Neural progenitor cell (in vitro differentiated cells): ENCODE measurements at regions not wholly inside any gene's neighbourhood (a gene's known extent, or its start where the extent isn't known, plus 50 kb on each side); places are given as distances from the start of the nearest gene placed in this dataset.

Source experiments
- DNase-seq: peaks from one replicate; pipeline ENCODE4 v3.0.0-alpha.2; 2016; ENCODE audit warnings: low spot score
- H2AFZ ChIP-seq: fragments of 200-600 bp; sonication (generic); replicated peaks from 2 replicates; pipeline ENCODE4 v1.6.1; 2016; ENCODE audit warnings: antibody characterized with exemption
- H3F3A ChIP-seq: fragments of 200-600 bp; sonication (generic); 2 replicates; pipeline ENCODE4 v1.6.1; 2016; ENCODE audit warnings: antibody characterized with exemption, low read depth
- H3K27ac ChIP-seq: fragments of 200-600 bp; sonication (generic); 2 replicates; pipeline ENCODE4 v1.5.1; 2016; ENCODE audit warnings: mild to moderate bottlenecking
- H3K27me3 ChIP-seq: fragments of 200-600 bp; sonication (generic); 2 replicates; pipeline ENCODE4 v1.6.1; 2016; ENCODE audit warnings: mild to moderate bottlenecking, moderate library complexity
- H3K36me3 ChIP-seq: fragments of 200-600 bp; sonication (generic); 2 replicates; pipeline ENCODE4 v1.5.1; 2016
- H3K4me1 ChIP-seq: fragments of 200-600 bp; sonication (generic); 2 replicates; pipeline ENCODE4 v1.6.1; 2016; ENCODE audit warnings: mixed run types
- H3K4me2 ChIP-seq: fragments of 200-600 bp; sonication (generic); 2 replicates; pipeline ENCODE4 v1.6.1; 2016
- H3K4me3 ChIP-seq: fragments of 200-600 bp; sonication (generic); 2 replicates; pipeline ENCODE4 v1.5.1; 2016
- H3K79me2 ChIP-seq: fragments of 200-600 bp; sonication (generic); 2 replicates; pipeline ENCODE4 v1.6.1; 2016; ENCODE audit warnings: low read depth
- H3K9ac ChIP-seq: fragments of 200-600 bp; sonication (generic); 2 replicates; pipeline ENCODE4 v1.6.1; 2016
- H3K9me3 ChIP-seq: fragments of 200-600 bp; sonication (generic); 2 replicates; pipeline ENCODE4 v1.5.1; 2016; ENCODE audit warnings: low read depth
- H4K20me1 ChIP-seq: fragments of 200-600 bp; sonication (generic); 2 replicates; pipeline ENCODE4 v1.6.1; 2016; ENCODE audit warnings: low read depth
- H3K27ac Mint-ChIP-seq: 3 replicates; pipeline ENCODE4 v1.8.0; 2021; ENCODE audit warnings: mixed read lengths
- H3K27me3 Mint-ChIP-seq: 2 replicates; pipeline ENCODE4 v1.8.0; 2022; ENCODE audit warnings: low read depth, mild to moderate bottlenecking, inconsistent platforms, moderate library complexity, mixed read lengths; ENCODE audit not compliant: insufficient read depth
- H3K36me3 Mint-ChIP-seq: 3 replicates; pipeline ENCODE4 v1.8.0; 2021; ENCODE audit warnings: mixed read lengths
- H3K4me1 Mint-ChIP-seq: 3 replicates; pipeline ENCODE4 v1.8.0; 2021; ENCODE audit warnings: mixed read lengths
- H3K4me3 Mint-ChIP-seq: 3 replicates; pipeline ENCODE4 v1.8.0; 2021; ENCODE audit warnings: mild to moderate bottlenecking, moderate library complexity, mixed read lengths
- H3K9me3 Mint-ChIP-seq: 3 replicates; pipeline ENCODE4 v1.8.0; 2020; ENCODE audit warnings: mixed read lengths
- EZH2 ChIP-seq: fragments of 200-600 bp; sonication (generic); IDR thresholded peaks from 2 replicates; pipeline ENCODE4 v1.6.1; 2017; ENCODE audit warnings: antibody characterized with exemption, mild to moderate bottlenecking, moderate library complexity
- EZH2phosphoT487 ChIP-seq: fragments of 200-600 bp; sonication (generic); IDR thresholded peaks from 2 replicates; pipeline ENCODE4 v1.6.1; 2017; ENCODE audit warnings: antibody characterized with exemption
- TF ChIP-seq, protein P1 (sequence below): fragments of 200-600 bp; sonication (generic); IDR thresholded peaks from 2 replicates; pipeline ENCODE4 v1.5.1; 2017; ENCODE audit warnings: antibody characterized with exemption, mild to moderate bottlenecking

DNA sequence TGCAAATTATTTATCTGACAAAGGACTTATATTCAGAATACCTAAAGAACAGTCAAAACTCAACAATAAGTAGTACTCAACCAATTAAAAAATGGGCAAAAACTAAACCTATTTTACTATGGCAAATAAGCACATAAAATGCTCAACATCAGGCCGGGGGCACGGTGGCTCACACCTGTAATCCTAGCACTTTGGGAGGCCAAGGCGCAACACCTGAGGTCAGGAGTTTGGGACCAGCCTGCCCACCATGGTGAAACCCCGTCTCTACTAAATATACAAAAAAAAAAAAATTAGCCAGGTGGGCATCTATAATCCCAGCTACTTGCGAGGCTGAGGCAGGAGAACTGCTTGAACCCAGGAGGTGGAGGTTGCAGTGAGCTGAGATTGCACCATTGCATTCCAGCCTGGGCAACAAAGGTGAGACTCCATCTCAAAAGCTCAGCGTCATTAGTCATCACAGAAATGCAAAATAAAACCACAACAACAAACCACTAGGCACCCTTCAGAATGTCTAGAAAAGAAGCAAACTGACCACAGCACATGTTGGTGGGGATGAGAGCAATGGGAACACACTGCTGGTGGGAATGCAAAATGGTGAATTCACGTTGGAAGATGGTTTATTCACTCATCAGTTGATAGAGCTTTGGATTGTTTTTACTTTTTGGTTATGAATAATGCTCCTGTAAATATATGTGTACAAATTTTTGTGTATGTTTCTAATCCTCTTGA, 180.6 kb upstream of the SOX1 start:
- DNase-seq, result no peak

DNA sequence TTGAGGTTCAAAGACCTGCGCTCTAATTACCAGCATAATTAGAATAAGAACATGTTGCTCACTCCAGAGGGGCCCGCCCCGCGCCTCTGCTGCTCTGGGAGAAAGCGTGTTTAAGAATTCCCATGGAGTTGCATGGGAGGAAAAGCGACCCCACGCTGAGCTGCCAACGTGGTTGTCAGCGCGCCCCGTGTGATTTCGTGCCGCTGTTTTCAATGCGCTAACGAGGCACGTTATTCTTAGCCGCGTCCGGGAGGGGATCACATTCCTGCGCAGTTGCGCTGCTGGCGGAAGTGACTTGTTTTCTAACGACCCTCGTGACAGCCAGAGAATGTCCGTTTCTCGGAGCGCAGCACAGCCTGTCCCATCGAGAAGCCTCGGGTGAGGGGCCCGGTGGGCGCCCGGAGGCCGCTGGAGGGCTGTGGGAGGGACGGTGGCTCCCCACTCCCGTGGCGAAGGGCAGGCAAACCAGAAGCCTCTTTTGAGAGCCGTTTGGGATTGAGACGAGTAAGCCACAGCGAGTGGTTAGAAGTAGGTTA, 173.8 kb upstream of the SOX1 start:
- Histone ChIP-seq H3F3A (peaks cover 39% of the 10 kb centered on the region), H3K4me3 (peak overlapping the region; percentile 49), H3K27me3 (peaks cover 92% of the 10 kb centered on the region), H2AFZ (peak overlapping the region; percentile 85), H3K79me2 (no peaks in the 10 kb centered on the region), H3K36me3 (no peaks in the 10 kb centered on the region), H3K4me1 (peaks cover 22% of the 10 kb centered on the region), H3K4me2 (peak overlapping the region; percentile 84), H4K20me1 (no peaks in the 10 kb centered on the region), H3K9ac (no peak overlapping the region), H3K9me3 (peaks cover under 1% of the 10 kb centered on the region), H3K27ac (no peak overlapping the region)
- peaks cover 45% of the 10 kb centered on the region for H3K4me1 Mint-ChIP-seq
- peak; percentile 54 for TF ChIP-seq EZH2
- TF ChIP-seq, protein P1, sequence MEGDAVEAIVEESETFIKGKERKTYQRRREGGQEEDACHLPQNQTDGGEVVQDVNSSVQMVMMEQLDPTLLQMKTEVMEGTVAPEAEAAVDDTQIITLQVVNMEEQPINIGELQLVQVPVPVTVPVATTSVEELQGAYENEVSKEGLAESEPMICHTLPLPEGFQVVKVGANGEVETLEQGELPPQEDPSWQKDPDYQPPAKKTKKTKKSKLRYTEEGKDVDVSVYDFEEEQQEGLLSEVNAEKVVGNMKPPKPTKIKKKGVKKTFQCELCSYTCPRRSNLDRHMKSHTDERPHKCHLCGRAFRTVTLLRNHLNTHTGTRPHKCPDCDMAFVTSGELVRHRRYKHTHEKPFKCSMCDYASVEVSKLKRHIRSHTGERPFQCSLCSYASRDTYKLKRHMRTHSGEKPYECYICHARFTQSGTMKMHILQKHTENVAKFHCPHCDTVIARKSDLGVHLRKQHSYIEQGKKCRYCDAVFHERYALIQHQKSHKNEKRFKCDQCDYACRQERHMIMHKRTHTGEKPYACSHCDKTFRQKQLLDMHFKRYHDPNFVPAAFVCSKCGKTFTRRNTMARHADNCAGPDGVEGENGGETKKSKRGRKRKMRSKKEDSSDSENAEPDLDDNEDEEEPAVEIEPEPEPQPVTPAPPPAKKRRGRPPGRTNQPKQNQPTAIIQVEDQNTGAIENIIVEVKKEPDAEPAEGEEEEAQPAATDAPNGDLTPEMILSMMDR, result no peak
- TF ChIP-seq EZH2phosphoT487, result no peak
- H3K36me3 Mint-ChIP-seq, result peaks cover 5% of the 10 kb centered on the region
- peaks cover 14% of the 10 kb centered on the region for H3K9me3 Mint-ChIP-seq
- H3K27ac Mint-ChIP-seq, result peak overlapping the region; percentile 46
- H3K4me3 Mint-ChIP-seq, result peak overlapping the region; percentile 85
- DNase-seq, result peak; percentile 93
- peaks cover 8% of the 10 kb centered on the region for H3K27me3 Mint-ChIP-seq

More for the DNA sequence above, 180.6 kb upstream of the SOX1 start:
- Histone ChIP-seq H3K4me2 (no peak overlapping the region), H2AFZ (no peak overlapping the region), H3K27me3 (peaks cover 46% of the 10 kb centered on the region), H3K4me3 (no peak overlapping the region), H3K27ac (no peak overlapping the region), H3K79me2 (no peaks in the 10 kb centered on the region), H3K9ac (no peak overlapping the region), H4K20me1 (no peaks in the 10 kb centered on the region), H3F3A (no peaks in the 10 kb centered on the region), H3K9me3 (peaks cover 4% of the 10 kb centered on the region), H3K36me3 (no peaks in the 10 kb centered on the region), H3K4me1 (no peaks in the 10 kb centered on the region)
- Mint-ChIP-seq H3K4me3 (no peak overlapping the region), H3K36me3 (peaks cover 5% of the 10 kb centered on the region), H3K9me3 (peaks cover 15% of the 10 kb centered on the region), H3K4me1 (no peaks in the 10 kb centered on the region), H3K27me3 (peaks cover 8% of the 10 kb centered on the region), H3K27ac (no peak overlapping the region)
- TF ChIP-seq EZH2, result no peak
- TF ChIP-seq, protein P1, result no peak
- no peak for TF ChIP-seq EZH2phosphoT487

DNA sequence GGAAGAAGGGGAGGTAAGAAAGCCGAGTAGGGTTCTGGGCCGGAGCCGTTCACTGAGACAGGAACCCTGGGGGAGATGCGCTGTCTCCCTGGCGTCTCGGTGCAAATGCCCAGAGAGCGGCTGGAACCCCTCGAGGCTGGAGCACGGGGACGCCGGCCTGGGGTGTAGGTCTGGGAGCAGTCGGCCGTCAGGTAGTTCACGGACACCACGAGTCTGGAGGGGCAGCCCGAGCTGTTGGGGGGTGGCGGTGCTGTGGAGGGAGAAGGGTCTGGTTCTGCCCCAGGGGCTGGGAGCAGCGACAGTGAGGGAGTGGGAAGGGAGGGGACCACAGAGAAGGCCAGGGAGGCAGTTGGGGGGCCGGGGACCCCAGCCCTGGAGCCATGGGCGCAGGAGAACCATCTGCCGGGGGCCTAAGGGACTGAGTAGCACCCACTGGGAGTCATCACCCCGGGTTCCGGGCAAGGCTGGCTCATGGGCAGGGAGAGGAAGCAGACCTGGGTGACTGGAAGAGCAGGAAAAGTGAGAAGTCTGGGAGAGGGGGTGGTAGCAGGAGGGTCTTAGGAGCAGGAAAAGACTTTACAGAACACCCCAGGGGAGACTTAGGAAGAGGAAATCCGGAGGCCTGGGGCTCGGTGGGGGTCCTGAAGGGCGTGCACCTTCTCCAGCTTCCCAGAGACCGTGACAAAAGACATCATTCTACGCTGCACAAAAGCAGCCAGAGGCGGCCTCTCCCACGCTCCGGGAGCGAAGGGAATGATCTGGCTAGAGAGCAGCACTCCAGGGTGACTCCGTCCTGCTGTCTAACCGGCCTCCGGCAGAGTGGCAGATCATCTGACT, 173.1 kb upstream of the SOX1 start:
- Mint-ChIP-seq H3K27ac (peak overlapping the region; percentile 46), H3K4me1 (peaks cover 45% of the 10 kb centered on the region), H3K4me3 (peak overlapping the region; percentile 85), H3K27me3 (peaks cover 8% of the 10 kb centered on the region), H3K36me3 (peaks cover 5% of the 10 kb centered on the region), H3K9me3 (peaks cover 14% of the 10 kb centered on the region)
- Histone ChIP-seq H3K4me2 (peak overlapping the region; percentile 84), H3K27me3 (peaks cover 85% of the 10 kb centered on the region), H3K4me1 (peaks cover 22% of the 10 kb centered on the region), H4K20me1 (no peaks in the 10 kb centered on the region), H3K9me3 (no peaks in the 10 kb centered on the region), H3K36me3 (no peaks in the 10 kb centered on the region), H3K79me2 (no peaks in the 10 kb centered on the region), H3K4me3 (peak overlapping the region; percentile 49), H3K9ac (no peak overlapping the region), H2AFZ (peak overlapping the region; percentile 85), H3K27ac (no peak overlapping the region), H3F3A (peaks cover 39% of the 10 kb centered on the region)
- TF ChIP-seq, protein P1, result no peak
- TF ChIP-seq EZH2phosphoT487 (no peak), EZH2 (no peak)
- peak; percentile 73 for DNase-seq
